HG03064 (cell line): ENCODE measurements at regions not wholly inside any gene's neighbourhood (a gene's known extent, or its start where the extent isn't known, plus 50 kb on each side); places are given as distances from the start of the nearest gene placed in this dataset.

Experiments
- ATAC-seq: cut with Tn5 transposase; IDR thresholded peaks from one replicate; pipeline ENCODE4 v1.9.1; 2021; ENCODE audit warnings: low read depth; ENCODE audit not compliant: unreplicated experiment

DNA sequence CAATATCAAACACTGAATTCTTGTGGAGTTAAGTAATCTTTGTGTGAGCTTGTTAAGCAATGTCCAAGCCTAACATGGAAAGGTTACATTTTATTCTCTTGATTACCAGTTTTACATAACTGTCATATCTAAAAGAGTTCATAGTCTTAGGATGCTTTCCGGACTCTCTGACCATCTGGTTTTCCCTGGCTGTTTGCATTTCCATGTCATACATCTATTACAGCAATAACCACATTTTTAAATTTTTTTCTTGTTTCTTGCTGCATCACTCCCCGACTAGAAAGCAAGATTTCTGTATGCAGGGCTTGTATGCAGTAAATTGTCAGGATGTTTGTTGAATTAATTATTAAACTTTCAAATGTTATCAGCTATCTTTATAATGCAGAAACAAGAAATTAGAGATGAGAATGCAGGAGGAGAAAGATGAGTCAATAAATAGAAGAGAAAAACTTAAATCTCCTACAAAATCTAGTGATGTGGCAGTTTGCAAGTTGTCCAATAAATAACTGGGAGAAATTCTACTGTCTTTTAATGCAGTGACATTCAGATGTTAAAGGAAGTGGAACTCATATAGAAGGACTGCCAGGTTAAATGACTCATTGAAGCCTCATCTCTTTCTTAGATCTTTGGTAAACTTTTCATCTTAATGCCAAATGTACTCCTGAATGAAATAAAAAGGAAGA is 179.6 kb upstream of the SGCD start:
- ATAC-seq = no peak

DNA sequence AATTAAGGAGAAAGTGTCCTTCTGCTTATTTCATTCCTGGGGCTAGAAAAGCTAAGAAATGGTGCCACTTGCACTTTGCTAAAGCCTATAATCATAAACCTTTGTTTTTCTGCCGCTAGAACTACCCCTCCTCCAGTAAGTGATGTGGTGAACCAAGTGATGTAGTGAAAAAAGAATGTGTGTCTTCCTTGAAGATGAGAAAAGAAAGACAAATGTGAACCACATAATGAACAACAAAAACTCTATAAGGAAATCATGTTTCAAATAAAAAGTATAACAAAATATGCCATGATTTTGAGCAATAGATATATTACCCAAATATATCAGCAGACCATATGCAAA is 179.0 kb upstream of the SGCD start:
- ATAC-seq = no peak

GRCh38 chr5:156148301-156148700 is 178.7 kb upstream of the SGCD start:
- ATAC-seq = no peak

GRCh38 chr5:156149213-156149612 is 177.8 kb upstream of the SGCD start:
- no peak for ATAC-seq

DNA sequence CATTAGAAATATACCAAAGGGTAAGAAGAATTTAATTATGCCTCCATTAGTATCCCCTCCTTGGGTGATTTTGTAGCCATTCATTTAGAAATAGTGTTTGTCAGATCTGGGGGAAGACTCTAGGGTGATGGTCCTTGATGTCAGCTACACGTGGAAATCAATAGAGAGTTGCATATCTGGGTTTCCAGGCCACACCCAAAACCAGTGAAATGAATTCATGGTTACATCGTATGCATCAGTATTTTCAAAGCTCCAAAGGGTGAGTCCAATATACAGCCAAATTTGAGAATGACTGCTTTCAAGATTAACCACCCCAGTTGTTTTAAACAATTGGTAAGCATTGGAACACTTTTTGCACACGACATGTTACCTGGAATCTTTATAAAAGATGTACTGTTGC is 173.4 kb upstream of the SGCD start:
- no peak for ATAC-seq

GRCh38 chr5:156154757-156155156 is 172.2 kb upstream of the SGCD start:
- ATAC-seq = no peak

DNA sequence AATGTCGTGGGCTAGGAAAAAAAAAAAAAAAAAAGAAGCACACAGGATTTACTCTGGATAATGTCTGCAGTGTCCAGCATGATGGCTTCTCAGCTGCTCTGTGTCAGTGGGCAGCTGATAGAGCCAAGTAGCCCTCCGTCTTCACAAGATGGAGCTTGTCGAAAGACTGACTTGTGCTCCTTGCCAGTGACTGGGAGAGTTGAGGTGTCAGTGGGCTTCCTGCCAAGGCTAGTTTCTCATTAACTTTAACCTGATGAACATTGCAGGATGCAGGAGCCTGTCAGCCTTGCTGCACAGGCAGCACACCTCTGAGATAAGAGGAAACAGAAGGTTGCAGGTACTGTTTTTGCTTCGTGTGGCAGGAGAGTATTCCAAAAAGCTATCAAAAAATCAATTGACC is 171.4 kb upstream of the SGCD start:
- no peak for ATAC-seq

DNA sequence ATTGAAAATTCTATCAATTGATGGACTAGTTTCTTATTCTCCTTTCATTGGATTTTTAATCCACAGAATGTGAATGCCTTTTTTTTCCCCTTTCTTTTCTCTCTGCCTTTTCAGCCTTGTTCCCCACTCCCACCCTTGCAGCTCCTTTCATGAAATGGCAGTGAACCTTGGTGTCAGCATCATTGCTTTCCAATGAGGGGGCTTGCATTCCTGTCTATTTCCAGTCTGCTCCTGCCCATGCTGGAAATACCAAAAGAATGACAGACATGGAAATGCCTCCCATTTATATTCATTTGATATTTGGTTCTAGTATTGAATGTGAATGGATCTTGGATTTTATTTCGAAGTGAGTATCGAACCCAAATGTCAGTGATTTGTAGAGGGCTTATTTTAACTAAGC is 162.7 kb upstream of the SGCD start:
- ATAC-seq = no peak

DNA sequence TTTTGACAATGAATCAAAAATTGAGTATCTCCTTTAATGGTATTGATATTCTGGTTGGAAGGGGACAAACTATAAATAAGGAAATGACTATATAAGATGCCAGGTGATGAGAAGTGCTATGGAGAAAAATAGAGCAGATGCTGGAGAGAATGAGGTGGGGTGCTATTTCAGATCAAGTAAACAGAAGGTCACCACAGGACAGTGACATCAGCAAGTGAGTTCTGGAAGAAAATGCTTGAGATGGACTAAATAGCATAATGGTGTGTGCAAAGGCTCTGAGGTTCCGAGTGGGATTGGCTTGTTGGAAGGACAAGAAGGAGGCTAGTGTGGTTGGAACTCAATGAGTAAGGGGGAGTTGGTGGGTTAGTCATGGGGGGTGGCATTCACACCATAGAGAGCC is 157.5 kb upstream of the SGCD start:
- ATAC-seq = no peak

GRCh38 chr5:156170351-156170961 is 156.5 kb upstream of the SGCD start:
- ATAC-seq = no peak

GRCh38 chr5:156174225-156174624 is 152.7 kb upstream of the SGCD start:
- no peak for ATAC-seq

GRCh38 chr5:156178117-156178516 is 148.8 kb upstream of the SGCD start:
- no peak for ATAC-seq

DNA sequence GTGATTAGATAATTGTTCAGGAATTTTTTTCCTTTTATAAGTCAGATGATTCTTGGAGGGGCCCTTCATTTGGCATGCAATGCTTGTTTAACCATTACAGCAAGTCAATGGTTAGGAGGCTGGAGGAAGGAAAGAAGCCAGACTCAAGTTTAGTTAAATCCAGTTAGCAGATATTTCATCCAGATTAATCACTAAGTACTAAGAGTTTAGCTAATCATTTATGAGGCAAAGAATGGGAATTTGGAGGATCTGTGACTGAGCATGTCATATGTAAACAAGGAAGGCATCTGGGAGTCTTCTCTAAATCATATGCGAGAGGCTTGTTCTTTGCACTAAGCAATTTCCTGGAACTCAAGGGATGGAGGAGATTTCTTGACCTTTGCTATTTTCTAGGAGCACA is 145.3 kb upstream of the SGCD start:
- ATAC-seq = no peak

DNA sequence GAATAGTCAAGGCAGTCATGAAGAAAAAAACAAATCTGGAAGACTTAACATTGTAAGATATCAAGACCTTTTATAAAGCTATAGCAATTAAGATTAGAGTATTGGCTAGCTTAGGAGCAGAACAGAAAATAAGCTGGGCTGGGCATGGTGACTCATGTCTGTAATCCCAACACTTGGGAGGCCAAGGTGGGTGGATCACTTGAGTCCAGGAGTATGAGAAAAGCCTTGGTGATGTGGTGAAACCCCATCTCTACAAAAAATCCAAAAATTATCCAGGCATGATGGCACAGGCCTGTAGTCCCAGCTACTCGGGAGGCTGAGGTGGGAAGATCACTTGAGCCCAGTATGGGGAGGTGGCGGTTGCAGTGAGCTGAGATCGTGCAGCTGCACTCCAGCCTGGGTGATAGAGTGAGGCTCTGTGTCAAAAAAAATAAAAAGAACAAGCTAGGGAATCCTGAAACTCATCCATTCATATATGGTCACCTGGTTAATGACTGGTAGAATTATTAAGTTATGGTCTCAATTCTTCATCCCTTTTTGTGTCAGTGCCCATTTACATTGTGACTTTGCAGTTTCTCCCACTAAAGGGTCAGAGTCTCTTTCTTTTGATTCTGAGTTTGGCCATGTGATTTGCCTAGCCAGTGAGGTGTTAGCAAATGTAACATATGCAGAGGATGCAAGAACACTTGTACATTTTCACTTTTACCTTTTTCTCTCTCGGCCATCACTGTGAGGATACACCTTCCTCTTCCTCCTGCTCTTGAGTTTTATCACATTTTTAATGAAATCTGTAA is 144.6 kb upstream of the SGCD start:
- ATAC-seq = no peak

GRCh38 chr5:156186760-156187159 is 140.2 kb upstream of the SGCD start:
- no peak for ATAC-seq

- no peak for ATAC-seq
Measured at GRCh38 chr5:156188016-156188415, 138.9 kb upstream of the SGCD start.

GRCh38 chr5:156189628-156190027 is 137.3 kb upstream of the SGCD start:
- ATAC-seq = no peak

DNA sequence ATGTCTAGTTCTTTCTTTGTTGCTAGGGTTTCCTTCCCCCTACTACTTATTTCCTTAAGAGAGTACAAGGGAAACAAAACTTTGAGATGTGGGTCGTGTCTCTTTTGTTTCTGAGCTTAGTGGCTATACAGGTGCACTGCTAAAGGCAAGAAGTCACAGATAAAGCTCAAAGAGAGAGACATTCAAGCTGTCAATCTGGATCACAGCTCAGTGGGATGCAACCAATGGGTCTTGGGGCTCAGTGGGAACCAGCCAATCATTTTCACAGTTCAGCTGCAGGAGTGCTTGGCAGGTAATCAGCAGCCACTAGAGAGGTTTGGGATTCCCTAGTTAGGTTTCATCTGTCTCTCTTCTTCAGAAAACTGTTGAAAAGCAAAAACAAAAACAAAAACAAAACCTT is 135.4 kb upstream of the SGCD start:
- no peak for ATAC-seq

DNA sequence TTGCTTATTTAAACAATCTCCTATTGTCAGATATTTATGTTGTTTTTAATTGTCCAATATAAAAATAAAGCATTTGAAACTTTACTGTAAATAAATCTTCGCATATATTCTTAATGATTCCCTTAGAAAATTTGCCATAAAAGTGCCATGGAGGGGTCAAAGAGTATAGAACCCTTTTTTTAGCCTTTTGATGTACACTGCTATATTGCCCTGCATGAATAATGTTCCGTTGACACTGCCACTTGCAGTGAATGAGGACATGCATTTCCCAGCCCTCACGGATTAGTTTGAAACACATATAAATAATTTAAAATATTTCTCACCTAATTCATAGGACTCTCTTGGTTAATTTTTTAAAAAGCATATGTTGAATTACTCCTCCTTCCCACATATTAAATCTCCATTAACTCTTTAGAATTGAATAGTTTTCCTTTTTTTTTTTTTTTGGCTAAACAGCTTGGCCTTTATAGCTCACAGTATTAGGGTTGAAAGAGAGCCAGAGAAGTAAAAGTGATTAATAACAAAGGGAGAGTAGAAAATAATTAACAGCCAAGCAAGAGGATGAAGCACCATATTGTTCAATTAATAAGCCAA is 129.8 kb upstream of the SGCD start:
- ATAC-seq = no peak

DNA sequence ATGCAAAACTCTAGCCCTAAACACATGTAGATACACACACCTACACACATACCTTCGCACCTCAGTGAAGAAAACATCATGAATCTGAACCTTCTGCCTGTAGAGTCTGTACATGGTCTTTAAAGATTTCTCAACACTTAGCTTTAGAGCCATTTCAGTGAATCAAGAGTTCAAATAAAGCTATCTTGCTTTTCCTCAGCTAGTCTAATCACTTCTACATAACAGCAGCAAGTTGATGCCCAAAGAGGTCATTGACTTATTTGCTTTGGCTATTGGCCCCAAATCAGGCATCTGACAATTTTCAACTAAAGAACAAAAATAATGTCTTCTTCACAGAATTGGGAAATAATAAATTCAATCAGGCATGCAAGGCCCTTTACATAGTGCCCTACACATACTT is 127.9 kb upstream of the SGCD start:
- no peak for ATAC-seq

- no peak for ATAC-seq
Measured at GRCh38 chr5:156200938-156201787, 125.8 kb upstream of the SGCD start.
